NCI-H128 (cell line): ENCODE measurements at regions not wholly inside any gene's neighbourhood (a gene's known extent, or its start where the extent isn't known, plus 50 kb on each side); places are given as distances from the start of the nearest gene placed in this dataset.
"Not testable (repeated sequence)": the region's sequence is repeated elsewhere in the genome, so short reads cannot be mapped to it uniquely, and the experiment has no call there.

Experiments used
- DNase-seq: peaks from one replicate; lab custom pipeline; 2025; ENCODE audit not compliant: unreplicated experiment; lab: John Stamatoyannopoulos, UW

GRCh38 chr14:53616536-53616935 lies 340.1 kb downstream of the BMP4 start:
- not testable (repeated sequence) for DNase-seq

GRCh38 chr14:53615252-53615651 lies 341.4 kb downstream of the BMP4 start:
- DNase-seq, result no peak

- peak; percentile 83 for DNase-seq
These were observed 343.0 kb downstream of the BMP4 start for GRCh38 chr14:53613404-53614253.

DNA sequence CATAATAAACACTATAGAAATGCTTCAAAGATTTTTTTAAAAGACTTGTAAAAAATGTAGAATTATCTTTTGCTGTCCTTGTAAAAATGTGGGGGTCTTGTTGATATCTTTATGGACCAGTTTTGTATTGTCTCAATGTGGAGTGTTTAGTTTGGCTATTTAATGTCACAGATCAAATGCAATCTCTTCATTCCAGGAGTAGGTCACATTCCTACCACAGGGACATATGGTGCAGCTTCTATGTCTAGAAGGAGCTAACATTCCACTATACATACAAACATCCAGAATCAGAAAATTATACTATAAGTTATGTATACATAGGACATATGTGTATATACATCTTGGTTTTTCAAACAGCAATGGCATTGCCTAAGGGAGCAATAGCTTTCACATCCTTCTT lies 345.7 kb downstream of the BMP4 start:
- no peak for DNase-seq

DNA sequence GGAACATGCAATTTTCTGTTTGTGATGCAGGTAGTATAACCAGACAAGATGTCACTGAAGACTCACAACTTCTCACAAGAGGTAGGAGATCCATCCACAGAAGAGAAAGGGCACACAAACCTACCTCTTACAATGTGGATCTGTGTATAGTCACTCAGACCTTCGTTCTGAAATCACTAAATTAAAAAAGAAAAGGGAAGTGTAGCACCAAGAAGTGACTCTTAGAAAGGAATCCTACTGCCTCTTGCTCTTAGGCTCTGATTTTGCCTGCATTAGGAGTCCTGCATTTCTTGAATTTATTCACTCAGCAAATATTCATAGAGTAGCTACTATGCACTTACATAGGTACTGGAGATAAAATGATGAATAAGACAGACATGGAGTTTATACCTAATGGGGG lies 347.6 kb downstream of the BMP4 start:
- DNase-seq, result no peak

GRCh38 chr14:53608369-53608768 lies 348.3 kb downstream of the BMP4 start:
- no peak for DNase-seq

DNA sequence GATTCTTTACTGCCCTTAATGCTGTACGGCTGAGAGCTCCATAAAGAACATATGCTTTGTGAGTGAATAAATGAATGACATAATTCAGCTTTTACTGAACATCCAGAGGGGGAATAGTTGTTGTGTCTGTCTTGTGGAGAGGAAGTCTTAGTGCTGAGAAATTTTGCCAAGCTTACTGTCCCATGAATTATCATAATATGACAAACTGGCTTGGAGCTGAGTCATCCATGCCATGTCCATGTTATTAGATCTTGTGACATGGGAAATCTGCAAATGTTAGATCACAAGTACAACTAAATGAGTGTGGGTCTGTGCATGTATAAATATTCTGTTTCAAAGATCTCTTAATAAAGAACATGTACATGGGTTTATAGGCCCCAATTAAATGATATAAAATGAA lies 350.4 kb downstream of the BMP4 start:
- no peak for DNase-seq

GRCh38 chr14:53605562-53605961 lies 351.1 kb downstream of the BMP4 start:
- no peak for DNase-seq

DNA sequence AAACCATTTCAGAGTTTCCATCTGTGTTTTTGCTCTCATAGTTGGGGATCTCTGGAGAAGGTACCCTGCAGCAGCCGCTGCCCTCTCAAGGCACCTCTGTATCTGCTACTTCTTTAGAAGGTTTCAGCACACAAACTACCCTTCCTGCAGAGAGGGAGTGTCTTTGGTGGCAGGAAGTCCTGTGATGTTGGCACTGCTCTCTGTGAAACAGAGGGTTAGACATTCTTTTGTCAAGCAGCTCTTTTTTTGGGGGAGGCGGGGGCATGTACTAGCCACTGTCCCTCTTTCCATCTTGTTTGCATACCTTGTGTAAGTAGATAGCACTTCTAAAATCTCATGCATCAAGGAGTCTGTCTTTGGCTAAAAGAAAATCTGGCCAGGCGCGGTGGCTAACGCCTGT lies 352.6 kb downstream of the BMP4 start:
- DNase-seq, result no peak

DNA sequence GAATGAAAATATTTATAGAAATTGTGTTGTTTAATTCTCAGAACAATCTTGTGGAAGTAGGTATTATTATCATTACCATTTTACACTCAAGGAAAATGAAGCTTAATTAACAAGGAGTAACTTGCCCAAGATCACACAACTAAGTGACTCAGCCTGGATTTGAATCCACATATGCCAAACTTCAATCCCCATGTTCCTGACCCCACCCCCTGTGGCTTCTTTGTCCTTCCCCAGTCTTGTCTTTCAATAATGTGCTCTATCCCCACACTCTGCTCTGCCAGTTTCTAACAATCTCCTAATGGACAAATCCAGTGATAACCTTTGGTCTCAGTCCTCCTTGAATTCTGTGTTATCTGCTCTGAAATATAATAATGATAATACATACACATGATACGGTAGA lies 355.2 kb downstream of the BMP4 start:
- DNase-seq, result no peak

DNA sequence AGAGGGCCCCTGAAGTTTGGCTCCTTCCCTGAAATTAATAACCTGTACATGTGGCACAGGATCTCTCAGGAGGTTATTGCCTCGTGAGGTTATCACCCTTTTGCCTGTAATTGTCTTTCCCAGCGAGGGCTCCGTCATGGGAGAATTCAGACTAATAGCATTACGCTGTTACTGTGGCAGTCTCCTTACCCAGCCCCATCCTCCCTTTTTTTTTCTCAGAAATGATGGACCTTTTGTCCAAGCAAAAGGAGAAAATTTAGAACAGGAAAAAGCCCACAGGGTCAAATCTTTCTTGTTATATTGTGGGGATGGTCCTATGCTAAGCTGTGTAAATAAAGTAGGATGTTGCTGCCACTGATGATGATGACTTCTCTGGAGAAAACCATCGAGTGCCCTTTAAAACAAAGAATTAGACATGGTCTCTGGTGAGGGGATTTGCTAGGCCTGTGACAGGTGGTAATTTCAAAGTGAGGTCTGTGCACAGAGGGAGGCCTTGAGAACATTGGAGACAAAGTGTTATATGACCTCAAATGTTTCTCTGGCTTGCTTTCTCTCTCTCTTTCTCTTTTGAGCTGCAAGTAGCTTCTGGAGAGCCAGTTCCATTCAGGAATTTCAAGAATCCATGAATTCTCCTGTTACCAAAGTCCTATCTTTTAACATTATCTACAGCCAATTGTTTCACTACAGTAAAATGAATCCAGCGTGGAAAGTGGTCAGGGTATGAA lies 357.2 kb downstream of the BMP4 start:
- DNase-seq, result peak; percentile 17

- no peak for DNase-seq
These were observed 359.6 kb downstream of the BMP4 start for GRCh38 chr14:53596853-53597525.

- DNase-seq, result no peak
These were observed 364.8 kb downstream of the BMP4 start for GRCh38 chr14:53591816-53592215.

- DNase-seq, result no peak
These were observed 375.1 kb downstream of the BMP4 start for GRCh38 chr14:53581504-53581903.

- DNase-seq, result no peak
These were observed 384.8 kb downstream of the BMP4 start for GRCh38 chr14:53571641-53572328.

GRCh38 chr14:53570411-53571387 lies 385.9 kb downstream of the BMP4 start:
- no peak for DNase-seq

DNA sequence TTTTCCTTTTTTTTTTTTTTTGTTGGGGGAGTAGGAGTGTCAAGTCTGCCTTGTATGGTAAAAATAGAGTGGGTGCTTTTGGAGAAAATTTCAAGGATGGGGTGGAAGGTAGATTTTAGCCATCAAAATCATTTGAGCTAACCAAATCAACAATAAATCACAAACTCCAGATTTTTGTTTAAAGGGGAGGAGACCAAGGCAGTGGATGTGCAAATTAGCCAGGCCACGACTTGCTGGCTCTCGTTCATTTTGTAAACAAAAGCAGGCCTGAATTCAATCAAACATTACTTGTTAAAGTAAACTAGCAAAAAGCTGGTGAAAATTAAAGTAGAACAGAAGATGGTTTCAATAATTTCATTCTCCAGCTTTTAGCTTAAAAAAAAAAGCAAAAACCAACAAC lies 387.2 kb downstream of the BMP4 start:
- no peak for DNase-seq

GRCh38 chr14:53567236-53567780 lies 389.3 kb downstream of the BMP4 start:
- no peak for DNase-seq

DNA sequence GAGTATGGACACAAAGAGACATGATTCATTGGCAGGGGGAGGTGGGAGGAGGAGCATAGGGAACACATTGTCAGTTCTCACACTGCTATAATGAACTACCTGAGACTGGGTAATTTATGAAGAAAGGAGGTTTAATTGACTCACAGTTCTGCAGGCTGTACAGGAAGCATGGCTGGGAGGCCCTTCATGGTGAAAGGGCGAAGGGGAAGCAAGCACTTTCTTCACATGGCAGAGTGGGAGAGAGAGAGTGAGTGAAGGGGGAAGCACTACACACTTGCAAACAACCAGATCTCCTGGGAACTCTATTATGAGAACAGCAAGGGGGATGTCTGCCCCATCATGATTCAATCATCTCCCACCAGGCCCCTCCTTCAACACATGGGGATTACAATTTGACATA lies 391.8 kb downstream of the BMP4 start:
- DNase-seq, result no peak

GRCh38 chr14:53563628-53564027 lies 393.0 kb downstream of the BMP4 start:
- no peak for DNase-seq
